K562 (cell line): ENCODE measurements at regions not wholly inside any gene's neighbourhood (a gene's known extent, or its start where the extent isn't known, plus 50 kb on each side); places are given as distances from the start of the nearest gene placed in this dataset.

Source experiments
- ZNF311 ChIP-seq: fragments of 250-450 bp; sonication (Bioruptor Pico); IDR thresholded peaks from 2 replicates; pipeline ENCODE4 v1.4.0; 2020; ENCODE audit warnings: mild to moderate bottlenecking, moderate library complexity
- ZNF431 ChIP-seq: sonication (generic); formaldehyde crosslinking; IDR thresholded peaks from 2 replicates; pipeline ENCODE4 v1.8.0; 2022; ENCODE audit warnings: mild to moderate bottlenecking, missing genetic modification reagents

GRCh38 chr20:57791966-57792365 lies 82.2 kb upstream of the PMEPA1 start:
- TF ChIP-seq ZNF431 (CRISPR knock-in tag) (no peak), ZNF311 (no peak)
